MCF 10A (cell line): ENCODE measurements at regions not wholly inside any gene's neighbourhood (a gene's known extent, or its start where the extent isn't known, plus 50 kb on each side); places are given as distances from the start of the nearest gene placed in this dataset.

Source experiments
- BruUV-seq: library from RNA; stranded (reverse); fragments of 400-500 nt; replicated peaks from 2 replicates; lab custom pipeline; 2021; lab: Mats Ljungman, UMichigan
- CTCF ChIA-PET: fragments of 300-600 bp; sonication (Branson Sonifier 250); formaldehyde crosslinking; extraction: SDS; loops from one replicate; lab custom pipeline; 2021; ENCODE audit warnings: antibody characterized with exemption, inconsistent platforms; lab: Yijun Ruan, JAX
- POLR2A ChIA-PET: fragments of 300-600, 350-650 bp; sonication (Branson Sonifier 250); formaldehyde crosslinking; extraction: SDS; loops from one replicate; lab custom pipeline; 2020; ENCODE audit warnings: antibody characterized with exemption, inconsistent platforms; lab: Yijun Ruan, JAX
- DNase-seq: peaks from one replicate; pipeline ENCODE4 v3.0.0-alpha.2; 2018; ENCODE audit not compliant: unreplicated experiment
- H3K27ac Mint-ChIP-seq: one replicate; pipeline ENCODE4 v1.8.0; 2022; ENCODE audit warnings: mild to moderate bottlenecking, low read depth, mixed read lengths; ENCODE audit not compliant: unreplicated experiment
- H3K27me3 Mint-ChIP-seq: one replicate; pipeline ENCODE4 v1.8.0; 2022; ENCODE audit warnings: mixed read lengths; ENCODE audit not compliant: insufficient read depth, unreplicated experiment
- H3K36me3 Mint-ChIP-seq: one replicate; pipeline ENCODE4 v1.8.0; 2022; ENCODE audit warnings: mild to moderate bottlenecking, moderate library complexity, mixed read lengths; ENCODE audit not compliant: insufficient read depth, unreplicated experiment
- H3K4me1 Mint-ChIP-seq: one replicate; pipeline ENCODE4 v1.8.0; 2022; ENCODE audit warnings: mixed read lengths; ENCODE audit not compliant: insufficient read depth, unreplicated experiment
- H3K4me3 Mint-ChIP-seq: one replicate; pipeline ENCODE4 v1.8.0; 2022; ENCODE audit warnings: mild to moderate bottlenecking, moderate library complexity, mixed read lengths; ENCODE audit not compliant: unreplicated experiment
- H3K9me3 Mint-ChIP-seq: one replicate; pipeline ENCODE4 v1.8.0; 2022; ENCODE audit warnings: mixed read lengths; ENCODE audit not compliant: unreplicated experiment
- intact Hi-C: fragments of 100-400 bp; cut with micrococcal nuclease; formaldehyde crosslinking; loops from 2 replicates; pipeline ENCODE4 v1.14.1; 2022
- TF ChIP-seq, protein P1 (sequence below): fragments of 200-600 bp; IDR thresholded peaks from one replicate; pipeline ENCODE4 v1.8.0; 2022; ENCODE audit warnings: antibody characterized with exemption, mild to moderate bottlenecking; ENCODE audit not compliant: unreplicated experiment

DNA sequence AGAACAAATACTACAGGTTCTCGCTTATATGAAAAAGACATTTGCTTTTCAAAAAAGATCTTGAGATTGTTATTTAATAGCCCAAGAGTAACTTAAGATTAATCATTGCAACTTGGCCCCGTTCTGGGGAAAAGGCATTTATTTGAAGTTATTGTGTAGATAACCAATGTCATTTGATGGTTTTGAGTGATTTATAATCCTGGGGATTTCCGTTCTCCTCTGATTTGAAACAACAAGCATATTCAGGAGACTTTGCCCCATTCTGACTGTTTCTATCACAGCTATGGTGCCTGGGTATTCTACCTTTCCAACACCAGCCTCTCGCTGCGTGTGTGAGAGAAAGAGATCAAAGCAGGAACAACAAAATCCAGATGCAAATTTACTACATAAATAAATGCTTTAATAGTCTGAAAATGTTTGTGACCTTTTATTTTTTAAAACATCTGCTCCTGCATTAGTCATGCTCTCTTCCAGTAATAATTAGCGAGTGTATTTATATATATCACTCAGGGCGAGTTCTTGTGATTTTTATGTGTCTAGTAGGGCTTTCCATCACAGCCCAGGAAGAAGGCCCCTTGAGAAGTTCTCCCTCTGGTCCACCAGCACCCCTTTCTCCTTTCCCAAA, 197.9 kb upstream of the FOXQ1 start:
- intact Hi-C loops = no loop called here
- POLR2A ChIA-PET = interaction anchor here (0.9 to 1.0 kb wide), 3 partner anchors 19 to 183 kb away, joined by 3 to 4 read pairs (median 3); no protein-coding TSS in a partner anchor
- H3K9me3 Mint-ChIP-seq = no peaks in the 10 kb centered on the region
- H3K27ac Mint-ChIP-seq = no peak overlapping the region
- H3K36me3 Mint-ChIP-seq = no peaks in the 10 kb centered on the region
- no peak overlapping the region for H3K4me3 Mint-ChIP-seq
- CTCF ChIA-PET = no interaction called here
- no TSS peak for BruUV-seq
- H3K4me1 Mint-ChIP-seq = peaks cover 15% of the 10 kb centered on the region
- TF ChIP-seq, protein P1, sequence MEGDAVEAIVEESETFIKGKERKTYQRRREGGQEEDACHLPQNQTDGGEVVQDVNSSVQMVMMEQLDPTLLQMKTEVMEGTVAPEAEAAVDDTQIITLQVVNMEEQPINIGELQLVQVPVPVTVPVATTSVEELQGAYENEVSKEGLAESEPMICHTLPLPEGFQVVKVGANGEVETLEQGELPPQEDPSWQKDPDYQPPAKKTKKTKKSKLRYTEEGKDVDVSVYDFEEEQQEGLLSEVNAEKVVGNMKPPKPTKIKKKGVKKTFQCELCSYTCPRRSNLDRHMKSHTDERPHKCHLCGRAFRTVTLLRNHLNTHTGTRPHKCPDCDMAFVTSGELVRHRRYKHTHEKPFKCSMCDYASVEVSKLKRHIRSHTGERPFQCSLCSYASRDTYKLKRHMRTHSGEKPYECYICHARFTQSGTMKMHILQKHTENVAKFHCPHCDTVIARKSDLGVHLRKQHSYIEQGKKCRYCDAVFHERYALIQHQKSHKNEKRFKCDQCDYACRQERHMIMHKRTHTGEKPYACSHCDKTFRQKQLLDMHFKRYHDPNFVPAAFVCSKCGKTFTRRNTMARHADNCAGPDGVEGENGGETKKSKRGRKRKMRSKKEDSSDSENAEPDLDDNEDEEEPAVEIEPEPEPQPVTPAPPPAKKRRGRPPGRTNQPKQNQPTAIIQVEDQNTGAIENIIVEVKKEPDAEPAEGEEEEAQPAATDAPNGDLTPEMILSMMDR = no peak
- H3K27me3 Mint-ChIP-seq = no peaks in the 10 kb centered on the region
- no peak for DNase-seq

DNA sequence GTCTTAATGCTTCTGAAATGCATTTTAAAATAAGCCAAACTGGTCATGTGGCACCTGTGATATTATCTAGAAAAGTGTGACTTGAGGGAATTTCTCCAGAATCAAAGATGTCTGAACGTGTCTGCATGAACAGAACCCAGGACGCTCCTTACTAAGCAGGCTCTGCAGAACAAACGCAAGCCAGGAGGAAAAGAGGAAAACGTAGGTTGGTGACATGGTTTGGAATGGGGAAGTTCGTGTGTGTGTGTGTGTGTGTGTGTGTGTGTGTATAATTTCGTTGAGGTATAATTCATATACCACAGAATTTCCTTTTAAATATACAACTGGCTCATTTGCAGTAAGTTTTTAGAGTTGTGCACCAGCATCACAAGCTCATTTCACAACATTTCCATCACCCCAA, 200.5 kb upstream of the FOXQ1 start:
- BruUV-seq = no TSS peak
- Mint-ChIP-seq H3K9me3 (no peaks in the 10 kb centered on the region), H3K4me1 (peaks cover 17% of the 10 kb centered on the region), H3K4me3 (peak overlapping the region; percentile 72), H3K27ac (peak overlapping the region; percentile 99), H3K36me3 (no peaks in the 10 kb centered on the region), H3K27me3 (no peaks in the 10 kb centered on the region)
- DNase-seq = no peak
- intact Hi-C loops = no loop called here
- TF ChIP-seq, protein P1 = no peak
- POLR2A ChIA-PET = interaction anchor here (0.6 to 4.9 kb wide), 27 partner anchors 10 to 373 kb away, joined by 3 to 64 read pairs (median 4); partner anchors contain the start of gene FOXQ1
- CTCF ChIA-PET = interaction anchor here (0.5 to 1.2 kb wide), 4 partner anchors 117 to 501 kb away, joined by 3 read pairs; no protein-coding TSS in a partner anchor

DNA sequence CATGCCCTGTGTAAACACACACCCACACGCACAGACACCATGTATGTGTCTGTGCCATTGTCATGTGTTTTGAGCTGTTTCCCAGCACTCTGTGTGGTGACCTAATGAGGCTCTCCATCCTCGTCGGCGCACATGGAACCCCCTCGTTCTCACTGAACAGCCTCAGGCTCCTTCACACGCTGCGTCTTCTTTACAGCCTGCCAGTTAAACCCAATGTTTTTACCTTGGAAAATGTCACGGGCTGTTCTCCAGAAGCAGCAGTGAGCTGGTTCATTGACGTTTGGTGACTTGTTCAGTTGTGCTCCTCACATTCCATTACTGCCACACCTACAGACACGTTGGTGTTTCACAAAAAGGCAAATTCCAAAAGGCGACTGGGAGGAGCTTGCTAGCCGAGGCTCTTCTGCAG, 201.0 kb upstream of the FOXQ1 start:
- Mint-ChIP-seq H3K36me3 (no peaks in the 10 kb centered on the region), H3K27me3 (no peaks in the 10 kb centered on the region), H3K4me3 (peak overlapping the region; percentile 72), H3K4me1 (peaks cover 21% of the 10 kb centered on the region), H3K9me3 (no peaks in the 10 kb centered on the region), H3K27ac (peak overlapping the region; percentile 99)
- intact Hi-C loops = loop anchor here (1.0 kb wide), 1 partner anchor 201 kb away; the partner anchor contains the start of gene FOXQ1
- TF ChIP-seq, protein P1 = no peak
- ChIA-PET CTCF (interaction anchor here (1.1 kb wide), 1 partner anchor 196 kb away, joined by 3 read pairs; no protein-coding TSS in a partner anchor), POLR2A (interaction anchor here (0.7 to 4.9 kb wide), 25 partner anchors 10 to 224 kb away, joined by 3 to 64 read pairs (median 4); partner anchors contain the start of gene FOXQ1)
- BruUV-seq = no TSS peak
- DNase-seq = peak; percentile 47

DNA sequence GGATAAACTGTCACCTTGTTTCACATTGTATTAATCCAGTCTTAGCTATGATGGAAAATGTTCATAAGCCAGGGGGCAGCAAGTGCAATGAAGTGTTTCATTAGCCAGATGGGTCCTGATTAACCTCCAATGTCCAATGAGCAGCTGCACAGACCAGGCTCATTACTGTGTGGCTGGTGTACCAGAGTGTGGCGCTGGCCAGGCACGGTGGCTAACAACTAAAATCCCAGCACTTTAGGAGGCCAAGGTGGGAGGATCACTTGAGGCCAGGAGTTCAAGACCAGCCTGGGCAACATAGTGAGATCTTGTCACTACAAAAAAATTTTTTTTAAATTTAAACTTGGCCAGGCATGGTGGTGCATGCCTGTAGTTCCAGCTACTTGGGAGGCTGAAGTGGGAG, 201.7 kb upstream of the FOXQ1 start:
- BruUV-seq = no TSS peak
- TF ChIP-seq, protein P1 = no peak
- intact Hi-C loops = loop anchor here (1.0 kb wide), 1 partner anchor 202 kb away; the partner anchor contains the start of gene FOXQ1
- H3K36me3 Mint-ChIP-seq = no peaks in the 10 kb centered on the region
- CTCF ChIA-PET = interaction anchor here (1.1 kb wide), 1 partner anchor 226 kb away, joined by 10 read pairs; no protein-coding TSS in a partner anchor
- no peaks in the 10 kb centered on the region for H3K9me3 Mint-ChIP-seq
- no peak overlapping the region for H3K4me3 Mint-ChIP-seq
- POLR2A ChIA-PET = interaction anchor here (0.8 to 4.9 kb wide), 10 partner anchors 11 to 215 kb away, joined by 3 to 64 read pairs (median 6); partner anchors contain the start of gene FOXQ1
- DNase-seq = no peak
- peaks cover 29% of the 10 kb centered on the region for H3K4me1 Mint-ChIP-seq
- no peaks in the 10 kb centered on the region for H3K27me3 Mint-ChIP-seq
- peak overlapping the region; percentile 99 for H3K27ac Mint-ChIP-seq
